Activated naive CD8-positive, alpha-beta T cell treated with anti-CD3 and anti-CD28 coated beads, Interleukin-2, amount 50 U/mL, for 24 hours (primary cell): ENCODE measurements at regions not wholly inside any gene's neighbourhood (a gene's known extent, or its start where the extent isn't known, plus 50 kb on each side); places are given as distances from the start of the nearest gene placed in this dataset.
A peak's percentile ranks its signal among the peaks of the same experiment; 100 is the strongest.

Experiments
- ATAC-seq: fragments of 150-1000 bp; cut with Tn5 transposase; one replicate; pipeline ENCODE4 v1.10.0; 2021
- DNase-seq: peaks from one replicate; pipeline ENCODE4 v3.0.0; 2021
- H3K27ac Mint-ChIP-seq: one replicate; pipeline ENCODE4 v1.8.0; 2021; ENCODE audit warnings: mild to moderate bottlenecking, mixed read lengths
- H3K27me3 Mint-ChIP-seq: one replicate; pipeline ENCODE4 v1.8.0; 2021; ENCODE audit warnings: mixed read lengths
- H3K36me3 Mint-ChIP-seq: one replicate; pipeline ENCODE4 v1.8.0; 2021; ENCODE audit warnings: low read depth, mixed read lengths
- H3K4me1 Mint-ChIP-seq: one replicate; pipeline ENCODE4 v1.8.0; 2021; ENCODE audit warnings: mixed read lengths
- H3K4me3 Mint-ChIP-seq: one replicate; pipeline ENCODE4 v1.8.0; 2021; ENCODE audit warnings: mild to moderate bottlenecking, moderate library complexity, mixed read lengths
- H3K9me3 Mint-ChIP-seq: one replicate; pipeline ENCODE4 v1.8.0; 2021; ENCODE audit warnings: mixed read lengths

DNA sequence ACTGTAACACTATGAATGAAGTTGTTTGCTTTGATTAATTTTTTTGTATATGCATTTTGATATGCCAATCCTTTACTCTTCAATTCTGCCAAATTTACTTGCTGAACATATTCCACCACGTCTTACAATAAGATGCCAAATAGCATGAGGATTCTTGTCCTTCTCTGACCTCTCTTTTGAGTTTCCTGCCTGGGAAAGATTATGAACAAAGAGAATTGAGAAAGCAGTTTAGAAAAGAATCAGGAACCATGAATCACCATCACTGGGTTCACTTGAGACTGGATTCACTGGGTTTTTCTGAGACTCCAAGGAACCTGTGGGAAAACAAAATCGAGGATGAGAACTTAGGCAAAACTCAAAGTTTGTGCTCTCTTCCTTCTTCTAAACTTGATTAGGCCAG lies 256.5 kb downstream of the CETN3 start:
- Mint-ChIP-seq H3K4me3 (no peak overlapping the region), H3K27ac (no peak overlapping the region), H3K36me3 (no peaks in the 10 kb centered on the region), H3K4me1 (no peaks in the 10 kb centered on the region), H3K9me3 (peaks cover 12% of the 10 kb centered on the region), H3K27me3 (no peaks in the 10 kb centered on the region)
- ATAC-seq (no peak), DNase-seq (no peak)

GRCh38 chr5:90144625-90145327 lies 264.8 kb downstream of the CETN3 start:
- H3K4me1 Mint-ChIP-seq = no peaks in the 10 kb centered on the region
- H3K27ac Mint-ChIP-seq = no peak overlapping the region
- peaks cover 7% of the 10 kb centered on the region for H3K9me3 Mint-ChIP-seq
- ATAC-seq (no peak), DNase-seq (no peak)
- H3K36me3 Mint-ChIP-seq = no peaks in the 10 kb centered on the region
- H3K4me3 Mint-ChIP-seq = no peak overlapping the region
- H3K27me3 Mint-ChIP-seq = no peaks in the 10 kb centered on the region

- Mint-ChIP-seq H3K27me3 (no peaks in the 10 kb centered on the region), H3K4me1 (no peaks in the 10 kb centered on the region), H3K9me3 (no peaks in the 10 kb centered on the region), H3K36me3 (no peaks in the 10 kb centered on the region), H3K27ac (no peak overlapping the region), H3K4me3 (no peak overlapping the region)
- no peak for ATAC-seq
- no peak for DNase-seq
Observed at GRCh38 chr5:90142541-90142940, 267.0 kb downstream of the CETN3 start.

GRCh38 chr5:90141984-90142383 lies 267.6 kb downstream of the CETN3 start:
- no peaks in the 10 kb centered on the region for H3K4me1 Mint-ChIP-seq
- no peaks in the 10 kb centered on the region for H3K36me3 Mint-ChIP-seq
- H3K4me3 Mint-ChIP-seq = no peak overlapping the region
- no peaks in the 10 kb centered on the region for H3K9me3 Mint-ChIP-seq
- DNase-seq = no peak
- no peak for ATAC-seq
- H3K27ac Mint-ChIP-seq = no peak overlapping the region
- H3K27me3 Mint-ChIP-seq = no peaks in the 10 kb centered on the region

- no peaks in the 10 kb centered on the region for H3K27me3 Mint-ChIP-seq
- no peak overlapping the region for H3K4me3 Mint-ChIP-seq
- no peaks in the 10 kb centered on the region for H3K36me3 Mint-ChIP-seq
- ATAC-seq (no peak), DNase-seq (no peak)
- H3K27ac Mint-ChIP-seq = no peak overlapping the region
- H3K4me1 Mint-ChIP-seq = no peaks in the 10 kb centered on the region
- H3K9me3 Mint-ChIP-seq = no peaks in the 10 kb centered on the region
Observed at GRCh38 chr5:90136952-90137528, 272.5 kb downstream of the CETN3 start.

DNA sequence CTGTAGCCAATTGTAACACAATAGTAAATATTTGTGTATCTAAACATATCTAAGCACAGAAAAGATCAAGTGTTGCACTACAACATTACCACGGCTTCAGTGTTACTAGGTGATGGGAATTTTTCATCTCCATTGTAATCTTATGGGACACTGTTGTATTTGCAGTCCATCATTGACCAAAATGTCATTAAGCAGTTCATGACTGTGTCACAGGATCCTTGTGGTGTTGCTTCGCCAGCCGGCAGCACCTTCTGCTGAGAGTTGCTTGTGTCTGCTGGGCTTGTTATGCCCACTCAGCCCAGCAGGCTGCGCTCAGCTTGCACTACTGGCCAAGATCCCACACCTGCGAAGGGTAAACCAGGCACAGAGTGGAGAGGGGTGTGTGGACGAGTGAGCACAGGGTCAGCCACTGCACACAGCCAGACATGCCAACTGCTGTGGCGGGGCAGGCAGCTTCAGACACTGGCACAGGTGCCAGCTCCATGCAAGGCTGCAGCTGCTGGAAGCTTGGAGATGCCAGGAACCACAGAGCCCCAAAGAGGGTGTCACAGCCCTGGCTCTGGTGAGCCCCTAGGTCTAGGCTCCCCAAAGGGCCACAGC lies 273.7 kb downstream of the CETN3 start:
- no peaks in the 10 kb centered on the region for H3K4me1 Mint-ChIP-seq
- H3K4me3 Mint-ChIP-seq = no peak overlapping the region
- no peaks in the 10 kb centered on the region for H3K27me3 Mint-ChIP-seq

GRCh38 chr5:90134892-90135291 lies 274.7 kb downstream of the CETN3 start:
- Mint-ChIP-seq H3K36me3 (no peaks in the 10 kb centered on the region), H3K4me3 (no peak overlapping the region), H3K4me1 (no peaks in the 10 kb centered on the region), H3K27me3 (no peaks in the 10 kb centered on the region), H3K9me3 (no peaks in the 10 kb centered on the region), H3K27ac (no peak overlapping the region)
- DNase-seq (no peak), ATAC-seq (no peak)

More for the DNA sequence above, 273.7 kb downstream of the CETN3 start:
- Mint-ChIP-seq H3K27ac (no peak overlapping the region), H3K36me3 (no peaks in the 10 kb centered on the region), H3K9me3 (no peaks in the 10 kb centered on the region)
- ATAC-seq (no peak), DNase-seq (no peak)

- Mint-ChIP-seq H3K4me1 (no peaks in the 10 kb centered on the region), H3K4me3 (no peak overlapping the region), H3K27me3 (no peaks in the 10 kb centered on the region), H3K9me3 (no peaks in the 10 kb centered on the region), H3K27ac (no peak overlapping the region), H3K36me3 (no peaks in the 10 kb centered on the region)
- no peak for DNase-seq
- no peak for ATAC-seq
Observed at GRCh38 chr5:90134381-90134780, 275.2 kb downstream of the CETN3 start.

GRCh38 chr5:90133941-90134340 lies 275.6 kb downstream of the CETN3 start:
- Mint-ChIP-seq H3K4me1 (no peaks in the 10 kb centered on the region), H3K9me3 (no peaks in the 10 kb centered on the region), H3K27ac (no peak overlapping the region), H3K36me3 (no peaks in the 10 kb centered on the region), H3K27me3 (no peaks in the 10 kb centered on the region), H3K4me3 (no peak overlapping the region)
- ATAC-seq (no peak), DNase-seq (no peak)

DNA sequence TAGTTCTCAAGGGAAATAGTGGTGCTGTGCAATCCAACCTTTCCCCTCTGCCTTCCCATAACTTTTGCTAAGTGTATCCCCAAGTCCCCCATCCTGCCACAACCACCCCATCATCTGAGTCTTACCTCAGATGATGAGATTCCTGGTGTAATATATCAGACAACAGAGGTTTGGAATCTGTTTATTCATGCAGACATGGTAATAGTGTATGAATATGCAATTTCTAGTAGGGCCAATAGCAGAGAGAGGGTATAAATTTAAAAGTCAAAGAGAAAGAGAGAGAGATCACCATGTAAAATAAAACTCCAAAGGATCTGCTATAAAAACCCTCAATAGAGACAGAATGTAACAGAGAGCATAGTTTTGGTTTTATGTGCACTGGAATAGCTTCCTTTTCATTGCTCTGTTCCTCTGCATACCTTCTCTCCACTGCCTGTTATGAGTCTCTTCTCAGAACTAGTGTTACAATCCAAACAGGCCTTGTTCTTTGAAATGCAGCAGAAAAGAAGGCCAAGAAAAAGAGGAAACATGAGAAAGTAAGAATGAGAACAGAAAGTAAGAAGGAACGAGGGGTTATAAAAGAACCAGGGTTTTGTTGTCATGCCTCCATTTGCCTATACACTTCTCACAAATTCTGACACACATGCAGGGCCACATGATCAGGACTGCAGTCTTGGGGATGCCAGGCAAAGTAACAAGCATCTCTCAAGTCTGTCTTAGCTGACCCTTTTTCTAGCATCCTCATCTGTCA lies 278.0 kb downstream of the CETN3 start:
- Mint-ChIP-seq H3K4me1 (no peaks in the 10 kb centered on the region), H3K4me3 (no peak overlapping the region), H3K36me3 (no peaks in the 10 kb centered on the region), H3K27ac (peak overlapping the region; percentile 25), H3K27me3 (no peaks in the 10 kb centered on the region), H3K9me3 (no peaks in the 10 kb centered on the region)
- DNase-seq (no peak), ATAC-seq (no peak)

DNA sequence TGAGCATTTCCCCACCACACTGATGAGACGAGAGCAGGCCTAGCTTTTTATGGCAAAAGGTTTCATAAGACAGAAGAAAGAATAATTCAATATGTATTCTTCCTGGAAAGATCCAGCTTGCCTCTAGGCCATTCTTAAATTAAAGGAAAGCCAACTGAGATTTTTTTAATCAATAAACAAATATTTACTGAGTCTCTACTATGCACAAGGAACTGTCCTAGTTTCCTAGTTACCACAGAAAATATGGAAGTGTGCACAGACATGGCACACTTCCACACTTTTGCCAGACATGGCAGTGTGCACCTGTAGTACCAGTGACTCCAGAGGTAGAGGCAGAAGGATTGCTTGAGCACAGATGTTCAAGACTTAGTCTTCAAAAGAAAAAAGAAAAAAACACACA lies 281.0 kb downstream of the CETN3 start:
- Mint-ChIP-seq H3K4me1 (no peaks in the 10 kb centered on the region), H3K36me3 (no peaks in the 10 kb centered on the region), H3K27me3 (no peaks in the 10 kb centered on the region), H3K4me3 (no peak overlapping the region), H3K27ac (no peak overlapping the region), H3K9me3 (no peaks in the 10 kb centered on the region)
- ATAC-seq (no peak), DNase-seq (no peak)

DNA sequence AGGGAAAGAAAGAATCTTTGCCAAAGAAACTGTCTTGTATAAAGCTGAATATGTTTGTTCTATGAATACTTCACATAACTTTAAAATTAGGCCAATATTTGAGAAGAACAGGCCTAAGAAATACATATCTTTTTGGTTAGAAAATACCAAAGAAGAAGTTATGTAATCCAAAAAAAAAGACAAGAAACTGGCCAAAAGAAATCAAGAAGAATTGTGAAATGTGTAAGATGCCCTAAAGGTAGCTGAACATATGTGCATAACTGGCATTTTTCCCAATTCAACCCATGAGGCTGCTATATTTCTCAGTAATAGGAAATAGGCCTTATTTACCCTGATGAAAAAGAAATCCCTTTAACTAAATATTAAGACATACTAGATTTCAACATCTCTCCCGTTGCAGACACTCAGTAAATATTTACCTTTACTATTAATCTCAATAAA lies 290.0 kb downstream of the CETN3 start:
- H3K27ac Mint-ChIP-seq = no peak overlapping the region
- no peaks in the 10 kb centered on the region for H3K4me1 Mint-ChIP-seq
- ATAC-seq (no peak), DNase-seq (no peak)
- no peaks in the 10 kb centered on the region for H3K27me3 Mint-ChIP-seq
- H3K9me3 Mint-ChIP-seq = no peaks in the 10 kb centered on the region
- no peak overlapping the region for H3K4me3 Mint-ChIP-seq
- H3K36me3 Mint-ChIP-seq = no peaks in the 10 kb centered on the region

- no peak overlapping the region for H3K4me3 Mint-ChIP-seq
- H3K4me1 Mint-ChIP-seq = no peaks in the 10 kb centered on the region
- no peaks in the 10 kb centered on the region for H3K27me3 Mint-ChIP-seq
- ATAC-seq (no peak), DNase-seq (no peak)
- no peaks in the 10 kb centered on the region for H3K36me3 Mint-ChIP-seq
- no peaks in the 10 kb centered on the region for H3K9me3 Mint-ChIP-seq
- H3K27ac Mint-ChIP-seq = no peak overlapping the region
Observed at GRCh38 chr5:90117005-90117404, 292.6 kb downstream of the CETN3 start.

- Mint-ChIP-seq H3K9me3 (no peaks in the 10 kb centered on the region), H3K4me3 (no peak overlapping the region), H3K27me3 (no peaks in the 10 kb centered on the region), H3K27ac (no peak overlapping the region), H3K4me1 (peaks cover 2% of the 10 kb centered on the region), H3K36me3 (no peaks in the 10 kb centered on the region)
- DNase-seq (no peak), ATAC-seq (no peak)
Observed at GRCh38 chr5:90113108-90113507, 296.4 kb downstream of the CETN3 start.
